Lower lobe of right lung (tissue), 2 donors: ENCODE measurements at regions not wholly inside any gene's neighbourhood (a gene's known extent, or its start where the extent isn't known, plus 50 kb on each side); places are given as distances from the start of the nearest gene placed in this dataset.

ENCODE experiments used
- ATAC-seq, 2 donors: fragments of 200-7000 bp; cut with Tn5 transposase; one replicate each; pipeline ENCODE4 v1.9.1; 2020 to 2022; ENCODE audit warnings: mild to moderate bottlenecking in 2 of 2, moderate library complexity in 2 of 2
- DNase-seq: peaks from one replicate; pipeline ENCODE4 v3.0.0-alpha.2; 2020
- H3K27ac ChIP-seq: fragments of 200-600 bp; one replicate; pipeline ENCODE4 v1.8.0; 2022
- H3K27me3 ChIP-seq: fragments of 200-600 bp; one replicate; pipeline ENCODE4 v1.8.0; 2022; ENCODE audit warnings: low read depth
- H3K36me3 ChIP-seq: fragments of 200-600 bp; one replicate; pipeline ENCODE4 v1.8.0; 2022; ENCODE audit warnings: mild to moderate bottlenecking
- H3K4me1 ChIP-seq: fragments of 200-600 bp; one replicate; pipeline ENCODE4 v1.8.0; 2022
- H3K4me3 ChIP-seq: fragments of 200-600 bp; one replicate; pipeline ENCODE4 v1.8.0; 2022; ENCODE audit warnings: mild to moderate bottlenecking
- H3K9me3 ChIP-seq: fragments of 200-600 bp; one replicate; pipeline ENCODE4 v1.8.0; 2022
- CTCF ChIP-seq: fragments of 200-600 bp; IDR thresholded peaks from one replicate; pipeline ENCODE4 v1.8.0; 2022; ENCODE audit warnings: antibody characterized with exemption, mild to moderate bottlenecking
- intact Hi-C: fragments of 100-400 bp; cut with DNase I; formaldehyde crosslinking; loops from one replicate; pipeline ENCODE4 v1.11.0; 2022
- donor health status: DM: no; HTN: yes; CAD: no; lungs with severe emphysema.

GRCh38 chr15:39279311-39279710 lies 301.6 kb upstream of the THBS1 start:
- Histone ChIP-seq H3K4me3 (no peak overlapping the region), H3K27me3 (no peaks in the 10 kb centered on the region), H3K27ac (no peak overlapping the region), H3K9me3 (no peaks in the 10 kb centered on the region), H3K36me3 (no peaks in the 10 kb centered on the region), H3K4me1 (no peaks in the 10 kb centered on the region)
- intact Hi-C loops, result no loop called here
- ATAC-seq (no peak), DNase-seq (no peak)
- TF ChIP-seq CTCF, result no peak

DNA sequence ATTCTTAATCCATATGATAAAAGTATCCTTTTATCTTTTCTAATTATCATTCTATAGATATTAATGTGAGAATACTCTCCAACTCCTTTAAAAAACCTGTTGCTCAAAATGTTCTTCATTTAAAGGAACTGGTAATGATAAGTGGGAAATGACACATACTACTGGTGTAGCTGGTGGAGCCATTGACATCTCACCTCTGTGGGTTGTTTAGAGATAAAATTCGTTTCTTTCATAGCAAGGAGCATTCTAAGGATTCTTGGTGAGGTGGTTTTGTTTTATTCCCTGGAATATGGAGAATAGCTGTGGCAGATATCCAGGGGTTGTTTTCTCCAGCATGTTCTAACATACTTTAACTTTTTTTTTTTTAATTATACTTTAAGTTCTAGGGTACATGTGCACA lies 299.8 kb upstream of the THBS1 start:
- Histone ChIP-seq H3K36me3 (no peaks in the 10 kb centered on the region), H3K27me3 (no peaks in the 10 kb centered on the region), H3K9me3 (no peaks in the 10 kb centered on the region), H3K4me1 (no peaks in the 10 kb centered on the region), H3K27ac (no peak overlapping the region), H3K4me3 (no peak overlapping the region)
- intact Hi-C loops, result no loop called here
- ATAC-seq (no peak), DNase-seq (no peak)
- no peak for TF ChIP-seq CTCF

DNA sequence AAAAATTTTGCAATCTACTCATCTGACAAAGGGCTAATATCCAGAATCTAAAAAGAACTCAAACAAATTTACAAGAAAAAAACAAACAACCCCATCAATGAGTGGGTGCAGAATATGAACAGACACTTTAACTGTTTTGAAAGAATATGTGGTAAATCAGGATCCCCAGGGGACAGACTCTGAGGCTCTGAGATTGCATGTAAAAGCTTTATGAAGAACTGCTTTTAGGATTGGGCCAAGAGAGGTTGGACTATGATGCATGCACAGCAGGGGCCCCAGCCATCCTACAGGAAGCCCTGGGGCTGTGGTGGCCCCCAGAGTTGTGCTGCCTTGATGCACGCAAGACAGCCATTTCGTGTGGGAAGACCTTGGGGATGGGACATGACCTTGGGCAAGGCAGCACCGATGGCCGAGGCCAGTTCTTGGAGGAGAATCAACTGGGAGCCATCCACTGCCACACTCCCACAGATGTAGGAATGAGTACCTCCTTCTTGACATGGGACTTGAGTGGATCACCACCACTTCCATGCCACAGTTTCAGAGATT lies 298.1 kb upstream of the THBS1 start:
- no peaks in the 10 kb centered on the region for H3K36me3 ChIP-seq
- H3K4me1 ChIP-seq, result peaks cover 5% of the 10 kb centered on the region
- DNase-seq, result no peak
- intact Hi-C loops, result no loop called here
- no peak overlapping the region for H3K4me3 ChIP-seq
- no peak for ATAC-seq
- H3K9me3 ChIP-seq, result no peaks in the 10 kb centered on the region
- no peaks in the 10 kb centered on the region for H3K27me3 ChIP-seq
- no peak overlapping the region for H3K27ac ChIP-seq
- no peak for TF ChIP-seq CTCF

- no peak for ATAC-seq
Observed at GRCh38 chr15:39283531-39283930, 297.3 kb upstream of the THBS1 start.

GRCh38 chr15:39285071-39285470 lies 295.8 kb upstream of the THBS1 start:
- Histone ChIP-seq H3K4me3 (no peak overlapping the region), H3K36me3 (no peaks in the 10 kb centered on the region), H3K4me1 (peaks cover 5% of the 10 kb centered on the region), H3K9me3 (no peaks in the 10 kb centered on the region), H3K27me3 (no peaks in the 10 kb centered on the region), H3K27ac (no peak overlapping the region)
- TF ChIP-seq CTCF, result no peak
- DNase-seq (no peak), ATAC-seq (no peak)
- intact Hi-C loops, result no loop called here

More at GRCh38 chr15:39283531-39283930, 297.3 kb upstream of the THBS1 start:
- Histone ChIP-seq H3K9me3 (no peaks in the 10 kb centered on the region), H3K27ac (no peak overlapping the region), H3K4me1 (peaks cover 5% of the 10 kb centered on the region), H3K4me3 (no peak overlapping the region), H3K27me3 (no peaks in the 10 kb centered on the region), H3K36me3 (no peaks in the 10 kb centered on the region)
- intact Hi-C loops, result no loop called here
- no peak for DNase-seq
- no peak for TF ChIP-seq CTCF

GRCh38 chr15:39285663-39286062 lies 295.2 kb upstream of the THBS1 start:
- intact Hi-C loops, result no loop called here
- no peak for TF ChIP-seq CTCF
- ATAC-seq, result no peak
- no peak overlapping the region for H3K27ac ChIP-seq
- DNase-seq, result no peak
- H3K4me1 ChIP-seq, result peaks cover 5% of the 10 kb centered on the region
- H3K4me3 ChIP-seq, result no peak overlapping the region
- no peaks in the 10 kb centered on the region for H3K9me3 ChIP-seq
- H3K27me3 ChIP-seq, result no peaks in the 10 kb centered on the region
- no peaks in the 10 kb centered on the region for H3K36me3 ChIP-seq
